ENCODE measurements at regions not wholly inside any gene's neighbourhood (a gene's known extent, or its start where the extent isn't known, plus 50 kb on each side); places are given as distances from the start of the nearest gene placed in this dataset.

GRCh38 chr2:228731517-228731916 lies 539.6 kb downstream of the PID1 start:
- no peaks in the 10 kb centered on the region for H4K20me1 ChIP-seq (ENCODE audit: low read length)
- POLR2A ChIA-PET (ENCODE audit: unreplicated experiment), result no interaction called here
- intact Hi-C loops (cut with micrococcal nuclease), result no loop called here
- peak; percentile 70 for DNase-seq
- H2AFZ ChIP-seq (ENCODE audit: low read length), result no peak overlapping the region
- H3K27ac ChIP-seq (ENCODE audit: low read length), result peak overlapping the region; percentile 40
- no peaks in the 10 kb centered on the region for H3K79me2 ChIP-seq (ENCODE audit: low read length)
- H3K9me3 ChIP-seq (ENCODE audit: low read length), result no peaks in the 10 kb centered on the region
- H3K9me2 ChIP-seq (replicated peaks; ENCODE audit: low read length), result no peaks in the 10 kb centered on the region
- H3K4me2 ChIP-seq (ENCODE audit: low read length), result no peak overlapping the region
- no peaks in the 10 kb centered on the region for H3F3A ChIP-seq (ENCODE audit: low read length, unreplicated experiment)
- H3K9ac ChIP-seq (ENCODE audit: low read length), result no peak overlapping the region
- ATAC-seq, result peak; percentile 90
- H3K4me3 ChIP-seq (ENCODE audit: low read length), result no peak overlapping the region
- no TSS peak for BruUV-seq (replicated peaks)
- H3K27me3 ChIP-seq (ENCODE audit: low read length), result no peaks in the 10 kb centered on the region
- no peak for TF ChIP-seq CTCF (conservative IDR thresholded peaks at IDR 0.05; ENCODE audit: low read depth, low read length)
- TF ChIP-seq EZH2phosphoT487 (IDR thresholded peaks at IDR 0.05; ENCODE audit: borderline replicate concordance, low read length), result no peak
- TF ChIP-seq EZH2 (IDR thresholded peaks at IDR 0.05; ENCODE audit: low read length, unreplicated experiment), result no peak
- peaks cover 3% of the 10 kb centered on the region; the same call in 1 of the 2 replicates for H3K4me1 ChIP-seq (ENCODE audit: insufficient read depth, low read length)
- CTCF ChIA-PET, result no interaction called here
- no peaks in the 10 kb centered on the region for H3K36me3 ChIP-seq (ENCODE audit: low read depth, low read length)

DNA sequence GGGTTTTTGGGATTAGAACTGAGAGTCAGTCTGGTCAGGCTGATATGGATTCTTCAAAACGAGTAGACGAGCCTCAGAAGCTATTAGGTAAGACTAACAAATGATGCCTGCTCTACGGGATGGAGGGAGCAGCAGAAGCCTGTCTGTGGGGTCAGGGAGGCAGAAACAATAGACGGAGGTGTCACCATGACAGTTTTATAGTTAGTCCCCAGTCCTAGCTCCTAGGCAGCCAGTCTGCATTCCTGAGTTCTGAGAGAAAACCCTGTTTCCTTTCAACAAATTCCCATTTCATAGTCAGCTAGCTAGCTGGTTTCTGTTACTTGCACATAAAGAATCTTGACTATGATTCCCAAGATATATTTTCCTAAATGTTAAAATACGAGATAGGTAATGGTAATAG lies 542.1 kb downstream of the PID1 start:
- Histone ChIP-seq H3K9ac (ENCODE audit: low read length) (no peak overlapping the region), H3F3A (ENCODE audit: low read length, unreplicated experiment) (no peaks in the 10 kb centered on the region), H3K9me2 (replicated peaks; ENCODE audit: low read length) (no peaks in the 10 kb centered on the region), H3K4me1 (ENCODE audit: insufficient read depth, low read length) (peaks cover 3% of the 10 kb centered on the region; the same call in 1 of the 2 replicates), H3K4me3 (ENCODE audit: low read length) (no peak overlapping the region), H3K36me3 (ENCODE audit: low read depth, low read length) (no peaks in the 10 kb centered on the region), H2AFZ (ENCODE audit: low read length) (no peak overlapping the region), H3K27me3 (ENCODE audit: low read length) (peaks cover 12% of the 10 kb centered on the region; the same call in 1 of the 2 replicates), H4K20me1 (ENCODE audit: low read length) (no peaks in the 10 kb centered on the region), H3K79me2 (ENCODE audit: low read length) (no peaks in the 10 kb centered on the region), H3K4me2 (ENCODE audit: low read length) (no peak overlapping the region), H3K9me3 (ENCODE audit: low read length) (no peaks in the 10 kb centered on the region), H3K27ac (ENCODE audit: low read length) (no peak overlapping the region)
- peak; percentile 9 for DNase-seq
- intact Hi-C loops (cut with micrococcal nuclease), result no loop called here
- ChIA-PET CTCF (no interaction called here), POLR2A (ENCODE audit: unreplicated experiment) (no interaction called here)
- TF ChIP-seq EZH2 (IDR thresholded peaks at IDR 0.05; ENCODE audit: low read length, unreplicated experiment), result no peak
- TF ChIP-seq CTCF (conservative IDR thresholded peaks at IDR 0.05; ENCODE audit: low read depth, low read length), result no peak
- no peak for TF ChIP-seq EZH2phosphoT487 (IDR thresholded peaks at IDR 0.05; ENCODE audit: borderline replicate concordance, low read length)
- ATAC-seq, result no peak
- BruUV-seq (replicated peaks), result no TSS peak

DNA sequence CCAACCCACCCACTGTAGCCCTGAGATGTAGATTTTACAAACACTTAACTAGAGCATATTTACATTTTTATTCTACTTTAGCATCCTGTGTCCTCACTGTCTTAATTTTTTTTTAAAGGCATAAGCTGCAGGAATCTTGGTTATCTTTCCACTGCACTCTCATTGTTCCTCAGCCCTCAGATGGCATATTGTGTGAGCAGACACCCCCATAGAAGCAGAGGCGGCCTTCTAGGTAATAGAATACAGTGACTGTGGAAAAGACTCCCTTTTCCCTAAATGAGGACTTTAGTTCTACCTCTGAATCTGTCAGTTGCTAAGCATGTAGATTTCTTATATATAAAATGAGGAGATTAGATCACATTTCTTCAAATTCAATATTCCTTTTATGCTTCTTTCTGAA lies 543.5 kb upstream of the SPHKAP start:
- Histone ChIP-seq H3K4me2 (ENCODE audit: low read length) (no peak overlapping the region), H3K36me3 (ENCODE audit: low read depth, low read length) (no peaks in the 10 kb centered on the region), H3K9ac (ENCODE audit: low read length) (no peak overlapping the region), H4K20me1 (ENCODE audit: low read length) (no peaks in the 10 kb centered on the region), H3K4me3 (ENCODE audit: low read length) (no peak overlapping the region), H3K4me1 (ENCODE audit: insufficient read depth, low read length) (no peaks in the 10 kb centered on the region), H3F3A (ENCODE audit: low read length, unreplicated experiment) (no peaks in the 10 kb centered on the region), H3K9me2 (replicated peaks; ENCODE audit: low read length) (no peaks in the 10 kb centered on the region), H3K27me3 (ENCODE audit: low read length) (peaks cover 34% of the 10 kb centered on the region), H2AFZ (ENCODE audit: low read length) (no peak overlapping the region), H3K27ac (ENCODE audit: low read length) (no peak overlapping the region), H3K79me2 (ENCODE audit: low read length) (no peaks in the 10 kb centered on the region), H3K9me3 (ENCODE audit: low read length) (no peaks in the 10 kb centered on the region)
- intact Hi-C loops (cut with micrococcal nuclease), result no loop called here
- no peak for ATAC-seq
- CTCF ChIA-PET, result no interaction called here
- no peak for DNase-seq
- POLR2A ChIA-PET (ENCODE audit: unreplicated experiment), result no interaction called here
- no peak for TF ChIP-seq EZH2 (IDR thresholded peaks at IDR 0.05; ENCODE audit: low read length, unreplicated experiment)
- TF ChIP-seq CTCF (conservative IDR thresholded peaks at IDR 0.05; ENCODE audit: low read depth, low read length), result no peak
- BruUV-seq (replicated peaks), result no TSS peak
